SHP77 treated with DMSO at 0.1 percent for 48 hours (cell line): ENCODE measurements at regions not wholly inside any gene's neighbourhood (a gene's known extent, or its start where the extent isn't known, plus 50 kb on each side); places are given as distances from the start of the nearest gene placed in this dataset.
A peak's percentile ranks its signal among the peaks of the same experiment; 100 is the strongest.
"Not testable (repeated sequence)": the region's sequence is repeated elsewhere in the genome, so short reads cannot be mapped to it uniquely, and the experiment has no call there.

Source experiments
- DNase-seq: peaks from one replicate; lab custom pipeline; 2025; lab: John Stamatoyannopoulos, UW

DNA sequence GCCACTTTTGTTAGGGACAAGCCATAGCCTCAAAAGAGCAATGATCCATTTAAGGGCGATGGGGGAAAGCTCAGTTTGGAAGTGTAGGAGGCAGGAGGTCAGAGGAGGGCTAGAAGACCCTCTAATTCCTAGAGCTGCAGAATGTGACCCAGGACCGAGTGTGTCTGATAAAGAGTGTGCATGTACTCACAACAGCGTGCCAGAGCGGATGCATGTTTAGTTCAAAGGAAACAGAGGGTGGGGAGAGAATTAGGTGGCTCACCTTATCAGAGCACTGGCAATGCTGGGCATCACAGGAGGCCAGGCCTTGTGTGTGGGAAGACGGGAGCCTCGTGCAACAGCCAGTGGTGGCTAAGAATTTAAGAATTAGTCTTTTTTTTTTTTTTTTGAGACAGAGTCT is 133.9 kb upstream of the COBL start:
- DNase-seq = no peak

DNA sequence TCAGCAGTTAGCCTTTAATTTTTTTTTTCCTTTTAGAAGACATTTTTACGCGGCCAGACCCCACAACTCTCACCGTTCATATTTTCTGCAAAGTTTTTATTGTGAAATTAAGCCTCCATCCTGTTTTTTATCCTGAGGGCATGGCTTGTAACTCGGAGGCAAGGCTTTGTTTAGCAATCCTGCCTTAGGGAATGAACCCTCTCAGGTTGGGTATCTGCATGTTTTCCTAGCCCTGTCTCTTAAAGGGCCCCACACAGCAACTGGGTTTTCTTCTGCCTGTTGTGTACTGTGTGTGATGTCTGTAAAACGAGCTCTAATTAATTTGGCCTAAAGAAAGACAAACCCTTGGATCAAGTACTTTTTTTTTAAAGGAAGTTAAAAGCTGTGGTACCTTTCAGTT is 130.2 kb upstream of the COBL start:
- no peak for DNase-seq

DNA sequence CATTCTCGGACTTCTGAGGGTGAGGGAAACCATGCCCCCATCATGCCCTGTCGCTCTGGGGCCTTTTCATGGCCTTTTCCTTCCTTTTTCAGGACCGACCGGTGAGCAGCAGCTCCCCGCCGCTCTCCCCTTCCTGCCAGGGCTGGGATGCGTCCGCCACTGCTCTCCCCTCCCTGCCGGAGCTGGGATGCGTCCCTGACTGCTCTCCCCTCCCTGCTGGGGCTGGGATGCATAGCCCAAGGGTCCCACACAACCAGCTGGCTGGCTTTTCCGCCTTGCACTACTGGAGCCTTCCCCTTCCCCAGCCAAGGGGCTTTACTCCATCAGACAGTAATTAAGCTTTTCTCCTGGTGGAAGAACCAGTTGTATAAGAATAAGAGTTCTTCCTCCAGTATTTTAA is 129.7 kb upstream of the COBL start:
- DNase-seq = no peak

DNA sequence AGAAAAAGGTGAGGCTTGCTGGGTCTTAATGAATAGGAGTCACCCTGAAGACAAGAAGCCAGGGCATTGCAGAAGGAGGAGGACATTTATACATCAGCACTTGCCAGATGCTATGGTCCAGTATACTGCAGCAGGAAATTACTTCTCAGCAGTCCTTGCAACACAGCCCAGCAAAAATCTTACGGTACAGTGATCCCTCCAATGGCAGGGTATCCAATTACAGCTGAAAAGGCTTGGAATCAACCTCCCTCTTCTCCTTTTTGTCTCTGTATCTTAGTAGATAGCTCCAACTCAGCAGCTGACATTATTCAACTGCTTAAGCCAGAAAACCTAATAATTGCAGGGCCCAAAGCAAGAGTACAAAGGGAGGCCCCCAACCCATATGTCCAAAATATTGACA is 128.3 kb upstream of the COBL start:
- no peak for DNase-seq

DNA sequence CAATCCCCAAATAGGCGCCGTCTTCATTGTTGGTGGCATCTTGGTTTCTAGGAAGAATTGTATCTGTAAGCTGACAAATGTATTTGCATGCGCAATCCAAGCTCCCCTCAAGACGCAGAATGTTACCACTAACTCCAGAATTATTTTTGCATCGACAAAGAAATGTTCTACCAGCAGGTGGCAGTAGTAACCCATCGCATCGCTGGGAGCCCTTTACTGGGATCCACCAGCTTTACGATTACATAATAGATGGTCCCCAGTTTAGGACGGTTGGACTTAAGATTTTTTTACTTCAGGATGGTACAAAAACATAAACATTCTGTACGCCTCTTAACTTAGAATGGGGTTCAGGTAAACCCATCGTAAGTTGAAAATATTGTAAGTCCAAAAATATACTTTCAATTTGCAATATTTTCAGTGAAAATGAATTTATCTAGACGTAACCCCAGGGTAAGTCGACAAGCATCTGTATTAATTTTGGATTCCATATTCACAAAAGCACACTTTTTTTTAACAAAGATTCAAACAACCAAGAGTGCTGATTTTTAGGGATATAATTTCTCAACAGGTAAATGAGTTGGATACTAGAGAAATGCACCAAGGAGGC is 114.0 kb upstream of the COBL start:
- peak; percentile 65 for DNase-seq

DNA sequence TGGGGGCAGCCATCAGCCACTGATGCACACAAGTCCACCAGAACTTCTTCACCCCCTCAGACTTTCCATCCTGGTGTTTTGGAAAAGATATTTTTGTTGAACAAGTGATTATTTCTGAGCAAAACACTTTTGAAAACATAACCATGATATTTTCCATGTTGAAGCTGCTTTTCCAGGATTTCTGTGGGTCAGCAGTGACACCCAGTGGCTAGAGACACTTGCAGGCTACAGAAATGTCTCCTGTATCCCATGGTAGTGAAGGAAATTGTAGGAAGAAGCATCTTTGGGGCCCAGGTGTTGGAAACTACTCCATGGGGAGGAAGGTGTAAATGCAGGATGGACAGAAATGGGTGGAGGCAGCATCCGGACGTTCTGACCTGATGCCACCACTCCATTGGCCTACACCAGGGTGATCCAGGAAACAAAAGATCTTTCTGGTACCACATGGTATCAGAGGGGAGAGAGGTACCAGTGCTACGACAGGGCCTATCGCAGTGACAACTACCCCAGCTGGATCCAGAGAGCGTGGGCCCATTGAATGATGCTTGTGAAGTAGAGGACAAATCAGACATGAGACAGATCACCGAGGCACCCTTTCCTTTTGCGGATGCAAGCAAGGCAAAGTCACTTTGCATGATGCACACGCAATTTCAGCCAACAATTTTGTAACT is 111.7 kb upstream of the COBL start:
- DNase-seq = no peak

DNA sequence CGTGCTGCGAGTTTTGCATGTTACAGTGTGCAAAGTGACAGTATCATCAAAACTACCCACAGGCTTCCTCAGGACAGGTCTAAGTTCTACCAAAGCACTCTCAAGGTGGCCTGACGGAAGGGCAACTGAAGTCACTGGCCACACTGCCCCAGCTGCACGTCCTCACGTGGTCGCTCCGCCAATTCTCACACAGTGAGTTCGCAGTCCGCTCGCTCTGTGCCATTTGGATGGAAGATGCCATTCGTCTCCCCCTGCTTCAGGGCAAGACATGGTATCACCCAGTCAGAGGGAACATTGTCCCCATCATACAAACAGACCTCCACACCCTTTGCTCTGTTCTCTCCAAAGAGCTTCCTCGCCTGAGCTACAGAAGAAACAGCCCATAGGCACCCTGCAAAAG is 109.6 kb upstream of the COBL start:
- no peak for DNase-seq

DNA sequence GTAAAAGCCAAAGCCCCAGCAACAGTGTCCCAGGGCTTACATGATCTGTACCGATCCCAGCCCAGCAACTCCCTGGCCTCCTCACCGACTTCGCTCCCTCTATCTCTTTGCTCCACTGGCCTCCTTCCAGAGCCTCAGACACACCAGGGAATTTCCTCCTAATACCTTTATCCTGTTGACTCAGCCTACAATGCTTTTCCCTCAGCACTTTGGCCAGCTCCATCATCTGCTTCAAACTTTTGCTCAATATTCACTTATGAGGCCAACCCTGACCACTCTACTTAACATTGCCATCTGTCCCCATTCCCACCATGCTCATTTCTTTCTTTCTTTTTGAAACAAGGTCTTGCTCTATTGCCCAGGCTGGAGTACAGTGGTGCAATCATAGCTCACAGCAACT is 93.3 kb upstream of the COBL start:
- not testable (repeated sequence) for DNase-seq

DNA sequence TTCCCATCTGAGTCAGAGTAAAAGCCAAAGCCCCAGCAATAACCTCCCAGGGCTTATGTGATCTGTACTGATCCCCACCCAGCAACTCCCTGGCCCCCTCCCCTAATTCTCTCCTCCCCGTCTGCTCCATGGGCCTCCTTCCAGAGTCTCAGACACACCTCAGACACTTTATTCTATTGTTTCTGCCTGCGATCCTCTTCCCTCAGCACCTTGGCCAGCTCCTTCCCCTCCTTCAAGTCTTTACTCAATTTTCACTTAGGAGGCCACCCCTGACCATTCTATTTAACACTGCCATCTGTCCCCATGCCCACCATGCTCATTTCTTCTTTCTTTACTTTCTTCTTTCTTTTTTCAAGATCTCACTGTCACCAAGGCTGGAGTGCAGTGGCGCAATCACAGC is 81.0 kb upstream of the COBL start:
- DNase-seq = not testable (repeated sequence)

DNA sequence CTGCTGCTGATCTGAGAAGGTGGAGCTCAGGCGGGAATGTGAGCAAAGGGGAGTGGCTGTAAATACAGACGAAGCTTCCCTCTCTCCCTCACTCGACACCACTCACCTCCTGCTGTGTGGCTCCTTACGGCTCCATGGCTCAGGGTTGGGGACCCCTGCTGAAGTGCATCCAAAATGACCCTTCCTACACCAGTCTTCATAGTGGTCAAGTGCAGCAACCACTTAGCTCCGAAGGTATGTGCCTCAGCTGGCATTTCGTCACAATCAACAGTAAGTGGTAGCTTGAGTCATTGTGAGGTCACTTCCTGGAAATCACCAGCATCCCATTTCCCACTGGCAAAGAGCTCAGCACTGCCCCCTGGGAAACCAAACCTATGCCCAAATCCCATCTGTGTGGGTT is 76.4 kb upstream of the COBL start:
- not testable (repeated sequence) for DNase-seq

DNA sequence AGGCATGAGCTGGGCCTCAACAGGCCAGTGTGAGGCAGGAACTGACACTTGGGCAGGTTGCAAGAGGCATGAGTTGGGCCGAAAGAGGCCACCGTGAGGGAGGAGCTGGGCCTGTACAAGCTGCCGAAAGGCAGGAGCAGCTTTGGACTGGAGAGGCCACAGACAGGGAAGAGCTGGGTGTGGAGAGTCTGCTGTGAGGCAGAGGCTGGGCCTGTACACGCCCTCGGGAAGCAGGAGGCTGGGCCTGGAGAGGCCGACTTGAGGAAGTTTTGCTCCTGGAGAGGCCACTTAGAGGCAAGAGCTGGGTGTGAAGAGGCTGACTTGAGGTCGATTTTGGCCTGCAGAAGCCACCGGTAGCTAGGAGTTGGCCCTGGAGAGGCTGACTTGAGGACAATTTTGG is 73.3 kb upstream of the COBL start:
- DNase-seq = not testable (repeated sequence)

DNA sequence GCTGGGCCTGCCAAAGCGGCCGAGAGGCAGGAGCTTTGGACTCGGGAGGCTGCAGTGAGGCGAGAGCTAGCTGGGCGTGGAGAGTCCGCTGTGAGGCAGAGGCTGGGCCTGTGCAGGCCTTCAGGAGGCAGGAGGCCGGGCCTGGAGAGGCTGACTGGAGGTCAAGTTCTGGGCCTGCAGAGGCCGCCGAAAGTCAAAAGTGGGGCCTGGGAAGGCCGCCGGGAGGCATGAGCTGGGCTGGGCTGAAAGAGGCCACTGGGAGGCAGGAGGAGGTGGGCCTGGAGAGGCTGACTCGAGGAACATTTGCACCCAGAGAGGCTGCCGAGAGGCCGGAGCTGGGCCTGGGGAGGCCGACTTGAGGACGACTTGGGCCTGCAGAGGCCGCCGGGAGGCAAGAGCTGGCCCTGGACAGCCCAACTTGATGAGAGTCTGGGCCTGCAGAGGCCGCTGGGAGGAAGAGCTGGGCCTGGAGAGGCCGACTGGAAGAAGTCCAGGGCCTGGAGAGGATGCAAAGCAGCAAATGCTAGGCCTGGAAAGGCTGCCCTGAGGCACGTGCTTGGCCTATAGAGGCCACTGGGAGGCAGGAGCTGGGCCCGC is 72.7 kb upstream of the COBL start:
- DNase-seq = not testable (repeated sequence)

DNA sequence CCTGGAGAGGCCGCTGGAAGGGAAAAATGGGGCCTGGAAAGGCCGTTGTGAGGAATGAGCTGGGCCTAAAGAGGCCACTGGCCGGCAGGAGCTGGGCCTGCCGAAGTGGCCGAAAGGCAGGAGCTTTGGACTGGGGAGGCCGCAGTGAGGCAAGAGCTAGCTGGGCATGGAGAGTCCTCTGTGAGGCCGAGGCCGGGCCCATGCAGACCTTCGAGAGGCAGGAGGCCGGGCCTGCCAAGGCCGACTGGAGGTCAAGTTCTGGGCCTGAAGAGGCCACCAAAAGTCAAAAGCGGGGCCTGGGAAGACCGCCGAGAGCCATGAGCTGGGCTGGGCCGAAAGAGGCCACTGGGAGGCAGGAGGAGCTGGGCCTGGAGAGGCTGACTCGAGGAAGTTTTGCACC is 71.6 kb upstream of the COBL start:
- not testable (repeated sequence) for DNase-seq

DNA sequence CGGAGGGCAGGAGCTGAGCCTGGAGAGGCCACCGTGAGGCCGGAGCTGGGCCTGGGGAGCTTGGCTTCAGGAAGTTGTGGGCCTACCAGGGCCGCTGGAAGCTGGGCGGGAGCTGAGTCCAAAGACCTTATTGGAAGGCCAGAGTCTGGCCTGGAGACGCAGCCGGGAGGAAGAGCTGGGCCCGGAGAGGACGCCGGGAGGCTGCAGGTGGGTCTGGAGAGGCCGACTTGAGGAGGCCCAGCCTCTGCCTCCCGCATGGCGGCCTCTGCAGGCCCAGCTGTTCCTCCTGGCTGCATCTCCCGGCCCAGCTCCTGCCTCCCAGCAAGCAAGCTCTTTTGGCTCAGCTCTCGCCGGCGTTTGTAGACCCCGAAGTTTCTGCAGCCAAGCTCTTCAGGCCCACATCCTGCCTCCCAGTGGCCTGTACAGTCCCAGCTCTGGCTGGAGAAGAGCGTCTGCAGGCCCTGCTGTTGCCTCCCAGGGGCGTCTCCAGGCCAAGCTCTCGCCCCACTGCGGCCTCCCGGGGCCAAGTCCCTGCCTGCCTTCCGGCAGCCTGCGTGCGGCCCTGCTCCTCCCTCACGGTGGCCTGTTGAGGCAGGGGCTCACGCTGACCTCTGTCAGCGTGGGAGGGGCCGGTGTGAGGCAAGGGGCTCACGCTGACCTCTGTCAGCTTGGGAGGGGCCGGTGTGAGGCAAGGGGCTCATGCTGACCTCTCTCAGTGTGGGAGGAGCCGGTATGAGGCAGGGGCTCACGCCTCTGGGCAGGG is 70.4 kb upstream of the COBL start:
- DNase-seq = not testable (repeated sequence)

DNA sequence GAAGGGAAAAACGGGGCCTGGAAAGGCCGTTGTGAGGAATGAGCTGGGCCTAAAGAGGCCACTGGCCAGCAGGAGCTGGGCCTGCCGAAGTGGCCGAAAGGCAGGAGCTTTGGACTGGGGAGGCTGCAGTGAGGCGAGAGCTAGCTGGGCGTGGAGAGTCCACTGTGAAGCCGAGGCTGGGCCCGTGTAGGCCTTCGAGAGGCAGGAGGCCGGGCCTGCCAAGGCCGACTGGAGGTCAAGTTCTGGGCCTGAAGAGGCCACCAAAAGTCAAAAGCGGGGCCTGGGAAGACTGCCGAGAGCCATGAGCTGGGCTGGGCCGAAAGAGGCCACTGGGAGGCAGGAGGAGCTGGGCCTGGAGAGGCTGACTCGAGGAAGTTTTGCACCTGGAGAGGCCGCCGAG is 69.6 kb upstream of the COBL start:
- not testable (repeated sequence) for DNase-seq

DNA sequence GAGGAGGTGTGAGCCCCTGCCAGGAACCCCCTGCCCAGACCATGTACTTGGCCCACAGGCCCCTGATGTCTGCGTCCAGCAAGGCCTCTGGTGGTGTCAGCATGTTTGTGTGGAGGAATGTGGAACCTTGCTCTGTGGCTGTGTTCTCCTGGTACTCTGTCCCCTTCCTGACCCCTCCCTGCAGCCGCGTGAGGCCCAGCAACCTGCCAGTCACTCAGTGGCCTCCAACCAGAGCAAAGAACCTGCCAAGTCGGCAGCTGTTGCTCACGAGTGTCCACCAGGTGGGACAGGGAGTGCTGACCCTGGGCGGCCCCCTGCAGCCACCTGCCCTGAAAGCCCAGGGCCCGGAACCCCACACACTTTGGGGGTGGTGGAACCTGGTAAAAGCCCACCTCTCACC is 65.6 kb upstream of the COBL start:
- not testable (repeated sequence) for DNase-seq

DNA sequence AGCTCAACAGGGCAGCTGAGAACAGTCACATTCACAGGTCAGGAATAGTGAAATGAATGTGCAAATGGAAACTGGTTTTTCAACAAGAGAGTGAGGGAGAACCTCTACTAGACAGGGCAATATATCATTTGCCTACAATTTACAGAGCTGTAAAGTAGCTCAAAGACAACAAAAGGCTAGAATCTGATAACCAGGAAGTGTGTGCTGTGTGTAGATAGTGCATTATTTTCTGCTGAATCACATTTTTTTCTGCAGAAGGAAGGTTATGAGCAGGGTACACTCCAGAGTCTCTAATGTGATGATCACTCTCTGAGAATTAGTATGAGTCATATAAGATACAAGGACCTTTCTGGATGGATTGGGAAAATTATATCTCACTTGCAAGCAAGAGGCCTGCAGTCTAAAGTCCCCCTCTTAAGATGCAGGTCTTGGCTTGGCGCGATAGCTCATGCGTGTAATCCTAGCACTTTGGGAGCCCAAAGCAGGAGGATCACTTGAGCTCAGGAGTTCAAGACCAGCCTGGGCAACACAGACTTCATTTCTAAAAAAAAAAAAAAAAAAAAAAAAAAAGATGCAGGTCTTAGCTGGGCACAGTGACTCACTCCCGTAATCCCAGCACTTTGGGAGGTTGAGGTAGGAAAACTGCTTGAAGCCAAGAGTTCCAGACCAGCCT is 59.9 kb upstream of the COBL start:
- no peak for DNase-seq

DNA sequence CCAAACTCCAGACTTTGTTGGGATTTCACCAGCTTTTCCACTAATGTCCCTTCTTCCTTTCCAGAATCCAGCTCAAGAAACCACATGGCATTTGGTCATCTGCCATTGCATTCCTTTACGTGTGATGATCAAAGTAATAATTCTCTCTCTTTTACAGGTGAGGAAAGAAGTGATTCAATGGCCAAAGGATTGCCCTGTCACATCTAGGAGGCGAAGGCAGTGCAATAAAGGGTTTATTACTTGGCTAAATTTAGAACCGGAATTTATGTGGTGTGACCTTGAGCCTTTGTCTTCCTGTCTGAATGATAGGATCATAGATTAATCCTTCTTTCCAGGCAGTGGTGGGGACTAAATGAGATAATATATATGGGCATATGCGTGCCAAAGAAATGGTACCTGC is 58.3 kb upstream of the COBL start:
- DNase-seq = no peak

DNA sequence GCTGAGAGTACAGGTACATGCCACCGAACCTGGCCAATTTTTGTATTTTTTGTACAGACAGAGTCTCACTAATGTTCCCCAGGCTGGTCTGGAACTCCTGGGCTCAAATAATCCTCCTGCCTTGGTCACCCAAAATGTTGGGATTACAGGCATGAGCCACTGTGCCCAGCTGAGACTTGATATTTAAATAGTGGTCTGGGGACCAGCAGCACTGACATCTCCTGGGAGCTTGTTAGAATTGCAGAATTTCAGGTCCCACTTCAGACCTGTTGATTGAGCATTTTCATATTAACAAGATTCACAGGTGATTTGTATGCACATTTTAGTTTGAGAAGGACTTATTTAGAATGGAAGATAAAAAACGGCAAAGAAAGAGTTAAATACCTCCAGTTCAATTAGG is 57.0 kb upstream of the COBL start:
- not testable (repeated sequence) for DNase-seq

DNA sequence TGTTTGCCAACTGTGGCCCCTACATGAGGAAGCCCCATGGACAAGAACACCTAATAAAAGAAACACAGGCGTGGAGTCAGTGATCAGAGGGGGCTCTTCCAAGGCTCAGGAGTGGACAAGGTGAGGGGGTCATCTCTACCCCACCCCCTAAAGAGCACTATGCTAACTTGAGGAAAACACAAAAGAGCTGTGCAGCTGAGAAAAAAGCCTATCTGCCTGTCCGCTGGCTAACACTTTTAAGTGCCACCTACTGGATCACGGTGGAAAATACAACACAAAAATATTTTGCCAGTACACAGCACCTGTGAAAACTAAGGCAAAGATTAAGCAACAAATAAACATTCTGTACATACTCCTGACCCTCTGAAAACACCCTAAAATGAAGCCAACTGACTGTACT is 53.1 kb upstream of the COBL start:
- no peak for DNase-seq

DNA sequence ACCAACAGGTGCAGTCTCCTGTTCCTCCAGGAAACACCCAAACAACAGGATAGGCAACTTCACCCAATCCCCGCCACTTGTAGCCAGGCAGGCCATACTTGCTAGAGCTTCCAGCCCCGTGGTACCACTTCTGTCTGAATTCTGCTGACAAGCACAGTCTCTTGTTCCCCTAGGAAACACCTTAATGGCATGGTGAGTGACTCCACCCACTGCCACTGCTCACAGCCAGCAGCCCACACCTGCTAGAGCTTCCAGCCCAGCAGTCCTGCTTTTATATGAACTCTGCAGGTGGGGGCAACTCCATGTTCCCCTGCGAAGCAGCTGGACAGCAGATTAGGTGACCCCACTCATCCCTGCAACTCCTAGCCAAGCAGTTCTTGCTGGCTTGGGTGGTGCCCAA is 52.6 kb upstream of the COBL start:
- not testable (repeated sequence) for DNase-seq

DNA sequence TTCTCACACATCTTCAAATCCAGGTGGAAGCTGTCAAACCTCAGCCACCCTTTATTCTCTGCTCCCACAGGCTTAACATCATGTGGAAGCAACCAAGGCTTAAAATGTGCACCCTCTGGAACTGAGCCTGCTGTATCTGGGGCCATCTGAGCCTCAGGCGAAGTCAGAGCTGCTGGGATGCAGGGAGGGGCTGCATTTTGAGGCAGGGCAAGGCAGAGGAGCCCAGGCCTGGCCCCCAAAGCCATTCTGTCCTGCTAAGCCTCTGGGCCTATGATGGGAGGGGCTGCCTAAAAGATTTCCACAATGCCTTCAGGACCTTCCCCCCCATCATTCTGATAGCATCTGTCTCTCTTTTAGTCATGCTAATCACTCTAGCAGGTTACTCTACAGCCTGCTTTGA is 51.7 kb upstream of the COBL start:
- DNase-seq = no peak

DNA sequence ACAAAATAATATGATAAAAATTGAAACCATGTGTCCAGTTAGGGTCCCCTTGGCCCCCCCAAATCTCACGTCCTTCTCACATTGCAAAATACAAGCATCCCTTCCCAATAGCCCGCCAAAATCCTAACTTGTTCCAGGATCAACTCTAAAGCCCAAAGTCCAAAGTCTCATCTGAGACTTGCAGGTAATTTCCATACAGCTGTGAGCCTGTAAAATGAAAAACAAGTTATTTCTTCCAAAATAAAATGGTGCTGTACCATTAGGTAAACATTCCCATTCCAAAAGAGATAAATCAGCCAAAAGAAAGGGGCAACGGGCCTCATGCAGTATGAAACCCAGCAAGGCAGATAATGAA is 51.0 kb upstream of the COBL start:
- no peak for DNase-seq
